ENCODE measurements at regions not wholly inside any gene's neighbourhood (a gene's known extent, or its start where the extent isn't known, plus 50 kb on each side); places are given as distances from the start of the nearest gene placed in this dataset.
"Not testable (repeated sequence)": the region's sequence is repeated elsewhere in the genome, so short reads cannot be mapped to it uniquely, and the experiment has no call there.

- no peak for DNase-seq
These were observed 762.3 kb downstream of the BCL11A start for GRCh38 chr2:59791004-59791618.

GRCh38 chr2:59790186-59791003 is 763.1 kb downstream of the BCL11A start:
- DNase-seq (no peak), ATAC-seq (no peak)

More at GRCh38 chr2:59791004-59791618, 762.3 kb downstream of the BCL11A start:
- ATAC-seq, result no peak

GRCh38 chr2:59789523-59789922 is 763.9 kb downstream of the BCL11A start:
- ATAC-seq (no peak), DNase-seq (no peak)

GRCh38 chr2:59787095-59787494 is 766.4 kb downstream of the BCL11A start:
- ATAC-seq, result no peak
- no peak for DNase-seq

GRCh38 chr2:59786684-59787083 is 766.8 kb downstream of the BCL11A start:
- ATAC-seq (no peak), DNase-seq (no peak)

- no peak for ATAC-seq
These were observed 773.9 kb downstream of the BCL11A start for GRCh38 chr2:59779571-59779970.

GRCh38 chr2:59777120-59777519 is 776.3 kb downstream of the BCL11A start:
- ATAC-seq (no peak), DNase-seq (no peak)

More at GRCh38 chr2:59779571-59779970, 773.9 kb downstream of the BCL11A start:
- no peak for DNase-seq

- no peak for ATAC-seq
These were observed 776.8 kb downstream of the BCL11A start for GRCh38 chr2:59776726-59777008.

GRCh38 chr2:59774821-59775433 is 778.5 kb downstream of the BCL11A start:
- no peak for DNase-seq
- ATAC-seq, result no peak

More at GRCh38 chr2:59776726-59777008, 776.8 kb downstream of the BCL11A start:
- no peak for DNase-seq

GRCh38 chr2:59770651-59771050 is 782.8 kb downstream of the BCL11A start:
- DNase-seq, result no peak
- no peak for ATAC-seq

- no peak for DNase-seq
- no peak for ATAC-seq
These were observed 791.5 kb downstream of the BCL11A start for GRCh38 chr2:59761966-59762365.

GRCh38 chr2:59756150-59756549 is 797.3 kb downstream of the BCL11A start:
- DNase-seq (no peak), ATAC-seq (no peak)

GRCh38 chr2:59754011-59754735 is 799.3 kb downstream of the BCL11A start:
- no peak for DNase-seq
- no peak for ATAC-seq

- ATAC-seq (no peak), DNase-seq (no peak)
These were observed 800.9 kb downstream of the BCL11A start for GRCh38 chr2:59752512-59752911.

- ATAC-seq (no peak), DNase-seq (no peak)
These were observed 801.4 kb downstream of the BCL11A start for GRCh38 chr2:59752071-59752470.

GRCh38 chr2:59751214-59751613 is 802.2 kb downstream of the BCL11A start:
- ATAC-seq, DNase-seq: not testable (repeated sequence)

- no peak for ATAC-seq
- DNase-seq, result no peak
These were observed 807.2 kb downstream of the BCL11A start for GRCh38 chr2:59746291-59746690.

- ATAC-seq, result no peak
- no peak for DNase-seq
These were observed 808.4 kb downstream of the BCL11A start for GRCh38 chr2:59745085-59745484.

GRCh38 chr2:59744436-59744835 is 809.0 kb downstream of the BCL11A start:
- DNase-seq (no peak), ATAC-seq (no peak)

GRCh38 chr2:59741840-59742239 is 811.6 kb downstream of the BCL11A start:
- no peak for ATAC-seq
- DNase-seq, result no peak

GRCh38 chr2:59739166-59739565 is 814.3 kb downstream of the BCL11A start:
- ATAC-seq, result no peak
- no peak for DNase-seq

GRCh38 chr2:59737299-59737698 is 816.2 kb downstream of the BCL11A start:
- DNase-seq (no peak), ATAC-seq (no peak)

GRCh38 chr2:59734743-59735142 is 818.7 kb downstream of the BCL11A start:
- ATAC-seq (no peak), DNase-seq (no peak)

Measured in stimulated activated naive CD8-positive, alpha-beta T cell treated with anti-CD3 and anti-CD28 coated beads, Interleukin-15, Interleukin-2, amounts not matched to agents 100 U/mL and 50 U/mL, for 24 hours (primary cell).